ENCODE measurements at regions not wholly inside any gene's neighbourhood (a gene's known extent, or its start where the extent isn't known, plus 50 kb on each side); places are given as distances from the start of the nearest gene placed in this dataset.

- no peaks in the 10 kb centered on the region for H3K27me3 ChIP-seq (ENCODE audit: insufficient read depth, low read length)
- no peaks in the 10 kb centered on the region for H3K4me1 ChIP-seq (ENCODE audit: insufficient read depth, low read length)
- H3K79me2 ChIP-seq (ENCODE audit: insufficient read depth, low read length), result no peaks in the 10 kb centered on the region
- H3K4me2 ChIP-seq (ENCODE audit: insufficient read depth, low read length), result no peak overlapping the region
- no peak for TF ChIP-seq CTCF (IDR thresholded peaks at IDR 0.05; ENCODE audit: extremely low read depth, low read depth, low read length)
- no peak for DNase-seq (ENCODE audit: insufficient read length, low spot score, missing footprints)
- no peaks in the 10 kb centered on the region for H4K20me1 ChIP-seq (ENCODE audit: insufficient read depth, low read length)
- no peak overlapping the region for H2AFZ ChIP-seq (ENCODE audit: low read length)
- no peaks in the 10 kb centered on the region for H3K36me3 ChIP-seq (ENCODE audit: insufficient read depth, low read length)
- no peaks in the 10 kb centered on the region for H3K9me3 ChIP-seq (ENCODE audit: low read depth, low read length)
- H3K4me3 ChIP-seq (ENCODE audit: insufficient read depth, low read length), result no peak overlapping the region
- no peak overlapping the region for H3K27ac ChIP-seq (ENCODE audit: low read depth, low read length)
These were observed 615.8 kb downstream of the TRAM1L1 start for GRCh38 chr4:116469582-116469981.

GRCh38 chr4:116453127-116453526, 632.2 kb downstream of the TRAM1L1 start:
- no peaks in the 10 kb centered on the region for H3K9me3 ChIP-seq (ENCODE audit: low read depth, low read length)

GRCh38 chr4:116449764-116450163, 635.6 kb downstream of the TRAM1L1 start:
- H3K4me3 ChIP-seq (ENCODE audit: insufficient read depth, low read length), result no peak overlapping the region

More at GRCh38 chr4:116453127-116453526, 632.2 kb downstream of the TRAM1L1 start:
- DNase-seq (ENCODE audit: insufficient read length, low spot score, missing footprints), result no peak
- H4K20me1 ChIP-seq (ENCODE audit: insufficient read depth, low read length), result no peaks in the 10 kb centered on the region
- TF ChIP-seq CTCF (IDR thresholded peaks at IDR 0.05; ENCODE audit: extremely low read depth, low read depth, low read length), result no peak
- no peaks in the 10 kb centered on the region for H3K79me2 ChIP-seq (ENCODE audit: insufficient read depth, low read length)
- no peak overlapping the region for H3K4me3 ChIP-seq (ENCODE audit: insufficient read depth, low read length)
- H2AFZ ChIP-seq (ENCODE audit: low read length), result no peak overlapping the region
- no peaks in the 10 kb centered on the region for H3K27me3 ChIP-seq (ENCODE audit: insufficient read depth, low read length)
- no peaks in the 10 kb centered on the region for H3K36me3 ChIP-seq (ENCODE audit: insufficient read depth, low read length)
- H3K4me1 ChIP-seq (ENCODE audit: insufficient read depth, low read length), result no peaks in the 10 kb centered on the region
- no peak overlapping the region for H3K4me2 ChIP-seq (ENCODE audit: insufficient read depth, low read length)
- no peak overlapping the region for H3K27ac ChIP-seq (ENCODE audit: low read depth, low read length)

GRCh38 chr4:116444117-116444516, 641.3 kb downstream of the TRAM1L1 start:
- H3K27ac ChIP-seq (ENCODE audit: low read depth, low read length), result no peak overlapping the region
- H2AFZ ChIP-seq (ENCODE audit: low read length), result no peak overlapping the region
- no peaks in the 10 kb centered on the region for H3K79me2 ChIP-seq (ENCODE audit: insufficient read depth, low read length)
- no peak overlapping the region for H3K4me3 ChIP-seq (ENCODE audit: insufficient read depth, low read length)
- DNase-seq (ENCODE audit: insufficient read length, low spot score, missing footprints), result no peak
- H3K9me3 ChIP-seq (ENCODE audit: low read depth, low read length), result no peaks in the 10 kb centered on the region
- no peaks in the 10 kb centered on the region for H3K27me3 ChIP-seq (ENCODE audit: insufficient read depth, low read length)
- H3K4me1 ChIP-seq (ENCODE audit: insufficient read depth, low read length), result no peaks in the 10 kb centered on the region
- TF ChIP-seq CTCF (IDR thresholded peaks at IDR 0.05; ENCODE audit: extremely low read depth, low read depth, low read length), result no peak
- no peaks in the 10 kb centered on the region for H3K36me3 ChIP-seq (ENCODE audit: insufficient read depth, low read length)
- H3K4me2 ChIP-seq (ENCODE audit: insufficient read depth, low read length), result no peak overlapping the region
- H4K20me1 ChIP-seq (ENCODE audit: insufficient read depth, low read length), result no peaks in the 10 kb centered on the region

More at GRCh38 chr4:116449764-116450163, 635.6 kb downstream of the TRAM1L1 start:
- no peak for TF ChIP-seq CTCF (IDR thresholded peaks at IDR 0.05; ENCODE audit: extremely low read depth, low read depth, low read length)
- H4K20me1 ChIP-seq (ENCODE audit: insufficient read depth, low read length), result no peaks in the 10 kb centered on the region
- no peaks in the 10 kb centered on the region for H3K36me3 ChIP-seq (ENCODE audit: insufficient read depth, low read length)
- no peak for DNase-seq (ENCODE audit: insufficient read length, low spot score, missing footprints)
- no peak overlapping the region for H3K27ac ChIP-seq (ENCODE audit: low read depth, low read length)
- H3K79me2 ChIP-seq (ENCODE audit: insufficient read depth, low read length), result no peaks in the 10 kb centered on the region
- no peak overlapping the region for H3K4me2 ChIP-seq (ENCODE audit: insufficient read depth, low read length)
- H3K27me3 ChIP-seq (ENCODE audit: insufficient read depth, low read length), result no peaks in the 10 kb centered on the region
- H2AFZ ChIP-seq (ENCODE audit: low read length), result no peak overlapping the region
- H3K4me1 ChIP-seq (ENCODE audit: insufficient read depth, low read length), result no peaks in the 10 kb centered on the region
- H3K9me3 ChIP-seq (ENCODE audit: low read depth, low read length), result no peaks in the 10 kb centered on the region

Data from osteoblast (primary cell).